Aorta (tissue), 5 donors: ENCODE measurements at regions not wholly inside any gene's neighbourhood (a gene's known extent, or its start where the extent isn't known, plus 50 kb on each side); places are given as distances from the start of the nearest gene placed in this dataset.

ENCODE experiments used
- ATAC-seq: fragments of 200-7000 bp; cut with Tn5 transposase; one replicate; pipeline ENCODE4 v1.9.1; 2022; ENCODE audit warnings: moderate library complexity; ENCODE audit not compliant: low FRiP score
- DNase-seq, 2 donors: peaks; one replicate each; pipeline ENCODE4 v3.0.0-alpha.2; 2020
- H3K27ac ChIP-seq, 2 donors: one replicate each; pipeline ENCODE4 v1.5.1; 2013; ENCODE audit warnings: low read length in 2 of 2, mild to moderate bottlenecking in 2 of 2, moderate library complexity in 2 of 2, control low read depth in 1 of 2, inconsistent platforms in 1 of 2, low read depth in 1 of 2
- H3K27me3 ChIP-seq, 2 donors: one replicate each; pipeline ENCODE4 v1.6.1; 2013; ENCODE audit warnings: control low read depth in 1 of 2, low read length in 1 of 2, mild to moderate bottlenecking in 1 of 2, moderate library complexity in 1 of 2; ENCODE audit not compliant: insufficient read depth in 2 of 2, control insufficient read depth in 1 of 2
- H3K36me3 ChIP-seq, 2 donors: one replicate each; pipeline ENCODE4 v1.6.1; 2013; ENCODE audit warnings: control low read depth in 1 of 2, low read length in 1 of 2, mild to moderate bottlenecking in 1 of 2; ENCODE audit not compliant: insufficient read depth in 2 of 2, control insufficient read depth in 1 of 2
- H3K4me1 ChIP-seq, 2 donors: one replicate each; pipeline ENCODE4 v1.6.1; 2013; ENCODE audit warnings: low read length in 2 of 2, control low read depth in 1 of 2, mild to moderate bottlenecking in 1 of 2, moderate library complexity in 1 of 2; ENCODE audit not compliant: insufficient read depth in 2 of 2, control insufficient read depth in 1 of 2
- H3K4me3 ChIP-seq, 2 donors: one replicate each; pipeline ENCODE4 v1.5.1; 2013; ENCODE audit warnings: low read length in 2 of 2, control low read depth in 1 of 2, mild to moderate bottlenecking in 1 of 2
- H3K9me3 ChIP-seq: one replicate; pipeline ENCODE4 v1.6.1; 2013; ENCODE audit warnings: mild to moderate bottlenecking, low read length; ENCODE audit not compliant: control insufficient read depth
- WGBS, 2 donors: extraction: QIAGEN DNeasy Blood & Tissue Kit; methylation state at CpG; one replicate each; pipeline ENCODE4 v1.1.7; 2013; 5-methylcytosine and 5-hydroxymethylcytosine counted together
- intact Hi-C, 2 donors: fragments of 100-400 bp; cut with DNase I; formaldehyde crosslinking; loops; one replicate each; pipeline versions ENCODE4 v1.14.2 to v1.15.0; 2022
- donor health status: healthy with polysubstance abuse.
- donor health status: Bipolar disorder and iron deficiency.
- donor health status: DM: no; HTN: no; CAD: no.
- donor health status: DM: no; HTN: no; CAD: no.
- donor health status: DM: yes; HTN: yes; CAD: no.

- no peak for ATAC-seq
- H3K27ac ChIP-seq, result no peak overlapping the region
- intact Hi-C loops, result no loop called here
- no peak for DNase-seq
- 3 to 8% methylated on average over 1 of the region's 1 CpG for WGBS, 2 donors
- H3K4me1 ChIP-seq, result no peaks in the 10 kb centered on the region
- no peaks in the 10 kb centered on the region for H3K36me3 ChIP-seq
- no peak overlapping the region for H3K4me3 ChIP-seq
- no peaks in the 10 kb centered on the region for H3K27me3 ChIP-seq
- H3K9me3 ChIP-seq, result peaks cover 2% of the 10 kb centered on the region
These were observed 253.7 kb upstream of the PRDM9 start for GRCh38 chr5:23253621-23254198.

GRCh38 chr5:23242891-23243290, 264.5 kb upstream of the PRDM9 start:
- no peak overlapping the region for H3K27ac ChIP-seq
- H3K4me3 ChIP-seq, result no peak overlapping the region
- no peaks in the 10 kb centered on the region for H3K9me3 ChIP-seq
- no peaks in the 10 kb centered on the region for H3K4me1 ChIP-seq
- DNase-seq (no peak), ATAC-seq (no peak)
- no peaks in the 10 kb centered on the region for H3K27me3 ChIP-seq
- WGBS, 2 donors, result 77 to 79% methylated on average over 2 of the region's 2 CpGs
- no peaks in the 10 kb centered on the region for H3K36me3 ChIP-seq
- intact Hi-C loops, result no loop called here

GRCh38 chr5:23235246-23235645, 272.2 kb upstream of the PRDM9 start:
- ATAC-seq (no peak), DNase-seq (no peak)
- Histone ChIP-seq H3K4me3 (no peak overlapping the region), H3K4me1 (no peaks in the 10 kb centered on the region), H3K9me3 (no peaks in the 10 kb centered on the region), H3K27ac (no peak overlapping the region), H3K36me3 (no peaks in the 10 kb centered on the region), H3K27me3 (no peaks in the 10 kb centered on the region)
- intact Hi-C loops, result no loop called here
- 27 to 33% methylated on average over 1 of the region's 1 CpG for WGBS, 2 donors

DNA sequence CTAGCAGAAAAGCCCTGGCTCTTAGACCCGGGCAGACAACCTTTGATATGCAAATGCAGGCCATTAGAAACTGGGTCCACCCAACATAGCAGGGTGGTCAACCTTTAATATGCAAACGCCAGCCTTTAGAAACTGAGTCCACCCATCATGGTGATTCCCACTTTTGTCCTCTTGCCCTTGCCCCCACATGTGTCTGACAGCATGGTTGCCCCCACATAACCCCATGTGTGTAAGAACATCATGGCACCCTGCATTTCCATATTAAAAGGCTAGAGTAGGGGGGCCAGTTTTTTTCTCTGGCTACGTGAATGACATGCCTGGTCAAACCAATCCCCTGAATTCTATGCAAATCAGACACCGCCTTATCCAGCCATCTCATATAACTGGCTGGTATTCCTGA, 273.2 kb upstream of the PRDM9 start:
- intact Hi-C loops, result no loop called here
- ATAC-seq (no peak), DNase-seq (no peak)
- Histone ChIP-seq H3K4me1 (no peaks in the 10 kb centered on the region), H3K27me3 (no peaks in the 10 kb centered on the region), H3K36me3 (no peaks in the 10 kb centered on the region), H3K4me3 (no peak overlapping the region), H3K9me3 (no peaks in the 10 kb centered on the region), H3K27ac (no peak overlapping the region)
- 50 to 62% methylated on average over 4 of the region's 4 CpGs for WGBS, 2 donors

GRCh38 chr5:23223846-23224245, 283.6 kb upstream of the PRDM9 start:
- ATAC-seq (no peak), DNase-seq (no peak)
- H3K36me3 ChIP-seq, result no peaks in the 10 kb centered on the region
- peaks cover 2% of the 10 kb centered on the region for H3K9me3 ChIP-seq
- H3K27me3 ChIP-seq, result no peaks in the 10 kb centered on the region
- intact Hi-C loops, result no loop called here
- no peak overlapping the region for H3K4me3 ChIP-seq
- H3K27ac ChIP-seq, result no peak overlapping the region
- H3K4me1 ChIP-seq, result no peaks in the 10 kb centered on the region

- 60 to 64% methylated on average over 3 of the region's 3 CpGs for WGBS, 2 donors
- DNase-seq, result no peak
These were observed 285.6 kb upstream of the PRDM9 start for GRCh38 chr5:23221831-23222230.

GRCh38 chr5:23217159-23217558, 290.2 kb upstream of the PRDM9 start:
- Histone ChIP-seq H3K36me3 (no peaks in the 10 kb centered on the region), H3K27me3 (no peaks in the 10 kb centered on the region), H3K4me1 (no peaks in the 10 kb centered on the region), H3K9me3 (no peaks in the 10 kb centered on the region), H3K27ac (no peak overlapping the region), H3K4me3 (no peak overlapping the region)
- 56 to 62% methylated on average over 1 of the region's 1 CpG for WGBS, 2 donors
- intact Hi-C loops, result no loop called here
- DNase-seq (no peak), ATAC-seq (no peak)

More at GRCh38 chr5:23221831-23222230, 285.6 kb upstream of the PRDM9 start:
- Histone ChIP-seq H3K27ac (no peak overlapping the region), H3K4me1 (no peaks in the 10 kb centered on the region), H3K4me3 (no peak overlapping the region), H3K9me3 (peaks cover 2% of the 10 kb centered on the region), H3K36me3 (no peaks in the 10 kb centered on the region), H3K27me3 (no peaks in the 10 kb centered on the region)
- no peak for ATAC-seq
- intact Hi-C loops, result no loop called here

GRCh38 chr5:23216345-23216744, 291.1 kb upstream of the PRDM9 start:
- H3K4me1 ChIP-seq, result no peaks in the 10 kb centered on the region
- ATAC-seq (no peak), DNase-seq (no peak)
- H3K27ac ChIP-seq, result no peak overlapping the region
- no peaks in the 10 kb centered on the region for H3K27me3 ChIP-seq
- 80 to 85% methylated on average over 5 of the region's 5 CpGs for WGBS, 2 donors
- no peak overlapping the region for H3K4me3 ChIP-seq
- H3K9me3 ChIP-seq, result no peaks in the 10 kb centered on the region
- intact Hi-C loops, result no loop called here
- no peaks in the 10 kb centered on the region for H3K36me3 ChIP-seq

DNA sequence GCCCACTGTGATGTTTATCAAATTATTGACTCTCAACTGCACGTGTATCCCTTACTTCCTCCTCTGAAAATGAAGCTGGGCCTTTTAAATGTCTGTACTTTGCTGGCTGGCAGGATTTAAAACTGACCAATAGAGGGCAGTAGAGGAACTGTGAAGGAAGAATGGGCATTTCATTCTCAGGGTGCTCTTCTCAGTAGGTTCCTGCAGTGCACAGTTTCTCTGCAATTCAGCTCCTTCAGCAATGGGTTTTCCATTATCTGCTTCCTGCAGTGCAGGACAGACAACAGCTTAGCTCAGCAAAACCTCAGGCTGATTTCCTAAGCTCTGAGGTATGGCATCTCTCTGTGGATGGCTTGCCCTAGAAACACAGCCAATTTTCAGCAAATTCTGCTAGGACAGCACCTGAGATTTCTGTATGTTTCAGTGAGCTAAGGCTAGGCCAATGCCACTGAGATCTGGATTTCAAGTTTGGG, 298.4 kb upstream of the PRDM9 start:
- intact Hi-C loops, result no loop called here
- Histone ChIP-seq H3K27me3 (no peaks in the 10 kb centered on the region), H3K27ac (no peak overlapping the region), H3K4me1 (no peaks in the 10 kb centered on the region), H3K36me3 (no peaks in the 10 kb centered on the region), H3K9me3 (no peaks in the 10 kb centered on the region), H3K4me3 (no peak overlapping the region)
- ATAC-seq (no peak), DNase-seq (no peak)
- WGBS, 2 donors, result 0 to 9% methylated on average over 1 of the region's 1 CpG
